RWPE1 (cell line): ENCODE measurements at regions not wholly inside any gene's neighbourhood (a gene's known extent, or its start where the extent isn't known, plus 50 kb on each side); places are given as distances from the start of the nearest gene placed in this dataset.
A peak's percentile ranks its signal among the peaks of the same experiment; 100 is the strongest.

Experiments used
- CTCF ChIA-PET: fragments of 350-600 bp; sonication (Branson Sonifier 250); formaldehyde crosslinking; extraction: SDS; loops from one replicate; lab custom pipeline; 2021; lab: Yijun Ruan, JAX
- POLR2A ChIA-PET: fragments of 400-600 bp; formaldehyde crosslinking; extraction: SDS; loops from one replicate; lab custom pipeline; 2020; ENCODE audit warnings: antibody characterized with exemption; ENCODE audit not compliant: low non-redundant PET; lab: Yijun Ruan, JAX
- DNase-seq: peaks from one replicate; pipeline ENCODE4 v3.0.0; 2012; ENCODE audit warnings: low spot score
- H3K27ac ChIP-seq: fragments of 450-650 bp; 2 replicates; pipeline ENCODE4 v1.5.1; 2017
- CTCF ChIP-seq: fragments of 450-650 bp; conservative IDR thresholded peaks from 2 replicates; pipeline ENCODE4 v1.5.1; 2017; ENCODE audit warnings: low read depth, mild to moderate bottlenecking

- DNase-seq: no peak
- H3K27ac ChIP-seq: no peak overlapping the region
- ChIA-PET CTCF (no interaction called here), POLR2A (no interaction called here)
- TF ChIP-seq CTCF: no peak
Measured at GRCh38 chr7:131000873-131001272, 266.9 kb upstream of the KLF14 start.

GRCh38 chr7:131002600-131002999, 268.6 kb upstream of the KLF14 start:
- no peak for TF ChIP-seq CTCF
- ChIA-PET POLR2A (no interaction called here), CTCF (interaction anchor here (0.6 kb wide), 1 partner anchor 28 kb away, joined by 4 read pairs; no protein-coding TSS in a partner anchor)
- H3K27ac ChIP-seq: no peak overlapping the region
- no peak for DNase-seq

GRCh38 chr7:131003634-131004033, 269.6 kb upstream of the KLF14 start:
- ChIA-PET CTCF (no interaction called here), POLR2A (no interaction called here)
- no peak for DNase-seq
- no peak overlapping the region for H3K27ac ChIP-seq
- no peak for TF ChIP-seq CTCF

GRCh38 chr7:131004371-131004770, 270.4 kb upstream of the KLF14 start:
- DNase-seq: no peak
- TF ChIP-seq CTCF: no peak
- POLR2A ChIA-PET: no interaction called here
- no peak overlapping the region for H3K27ac ChIP-seq
- CTCF ChIA-PET: no interaction called here

GRCh38 chr7:131007439-131008330, 273.7 kb upstream of the KLF14 start:
- peak; percentile 50 for DNase-seq
- CTCF ChIA-PET: interaction anchor here (0.7 to 1.2 kb wide), 2 partner anchors 111 to 118 kb away, joined by 4 to 7 read pairs; no protein-coding TSS in a partner anchor
- POLR2A ChIA-PET: no interaction called here
- H3K27ac ChIP-seq: peak overlapping the region; percentile 65
- TF ChIP-seq CTCF: peak; percentile 77

GRCh38 chr7:131008840-131009711, 275.1 kb upstream of the KLF14 start:
- no peak for DNase-seq
- no peak for TF ChIP-seq CTCF
- ChIA-PET POLR2A (no interaction called here), CTCF (interaction anchor here (0.6 to 1.2 kb wide), 2 partner anchors 31 to 142 kb away, joined by 3 to 5 read pairs; no protein-coding TSS in a partner anchor)
- H3K27ac ChIP-seq: no peak overlapping the region
